ENCODE measurements at regions not wholly inside any gene's neighbourhood (a gene's known extent, or its start where the extent isn't known, plus 50 kb on each side); places are given as distances from the start of the nearest gene placed in this dataset.

DNA sequence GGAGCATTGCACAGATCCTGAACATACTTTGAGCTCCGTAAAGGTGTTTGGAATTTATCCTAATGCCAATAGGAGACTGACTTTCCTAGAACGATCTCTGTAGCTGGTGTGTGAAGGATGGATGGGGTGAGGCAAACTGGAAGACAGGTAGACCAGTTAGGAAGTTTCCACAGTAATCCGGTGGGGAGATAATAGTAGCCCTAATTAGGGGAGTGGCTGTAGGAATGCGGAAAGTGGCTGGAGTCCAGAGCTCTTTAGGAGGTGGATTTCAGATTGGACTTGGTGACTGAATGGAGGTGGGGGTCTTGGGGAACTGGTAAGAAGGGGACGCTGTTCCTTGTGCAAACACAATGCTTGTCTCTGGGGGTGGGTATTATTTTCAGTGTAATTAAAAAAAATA, 146.3 kb downstream of the SOX4 start:
- H3K4me2 ChIP-seq (ENCODE audit: low read length), result no peak overlapping the region
- H3K4me3 ChIP-seq (ENCODE audit: low read depth, low read length, poor library complexity, severe bottlenecking), result no peak overlapping the region
- no peaks in the 10 kb centered on the region for H3K9me3 ChIP-seq (ENCODE audit: low read length)
- no peaks in the 10 kb centered on the region for H3K4me1 ChIP-seq (ENCODE audit: insufficient read depth, low read length, severe bottlenecking)
- H3K27me3 ChIP-seq (ENCODE audit: insufficient read depth, low read length), result no peaks in the 10 kb centered on the region
- H3K79me2 ChIP-seq (ENCODE audit: insufficient read depth, low read length), result no peaks in the 10 kb centered on the region
- no peaks in the 10 kb centered on the region for H4K20me1 ChIP-seq (ENCODE audit: insufficient read depth, low read length)
- no peak overlapping the region for H3K27ac ChIP-seq (ENCODE audit: low read depth, low read length, poor library complexity, severe bottlenecking)
- no peak overlapping the region for H3K9ac ChIP-seq (ENCODE audit: low read length)
- H3F3A ChIP-seq (ENCODE audit: insufficient read depth, low read length), result no peaks in the 10 kb centered on the region
- H3K9me2 ChIP-seq (ENCODE audit: low read depth, low read length), result no peaks in the 10 kb centered on the region
- H3K36me3 ChIP-seq (ENCODE audit: insufficient read depth, low read length), result no peaks in the 10 kb centered on the region
- no peak overlapping the region for H2AFZ ChIP-seq (ENCODE audit: low read length)
- TF ChIP-seq EZH2 (IDR thresholded peaks at IDR 0.05; ENCODE audit: borderline replicate concordance, low read length), result no peak
- TF ChIP-seq, protein P1, sequence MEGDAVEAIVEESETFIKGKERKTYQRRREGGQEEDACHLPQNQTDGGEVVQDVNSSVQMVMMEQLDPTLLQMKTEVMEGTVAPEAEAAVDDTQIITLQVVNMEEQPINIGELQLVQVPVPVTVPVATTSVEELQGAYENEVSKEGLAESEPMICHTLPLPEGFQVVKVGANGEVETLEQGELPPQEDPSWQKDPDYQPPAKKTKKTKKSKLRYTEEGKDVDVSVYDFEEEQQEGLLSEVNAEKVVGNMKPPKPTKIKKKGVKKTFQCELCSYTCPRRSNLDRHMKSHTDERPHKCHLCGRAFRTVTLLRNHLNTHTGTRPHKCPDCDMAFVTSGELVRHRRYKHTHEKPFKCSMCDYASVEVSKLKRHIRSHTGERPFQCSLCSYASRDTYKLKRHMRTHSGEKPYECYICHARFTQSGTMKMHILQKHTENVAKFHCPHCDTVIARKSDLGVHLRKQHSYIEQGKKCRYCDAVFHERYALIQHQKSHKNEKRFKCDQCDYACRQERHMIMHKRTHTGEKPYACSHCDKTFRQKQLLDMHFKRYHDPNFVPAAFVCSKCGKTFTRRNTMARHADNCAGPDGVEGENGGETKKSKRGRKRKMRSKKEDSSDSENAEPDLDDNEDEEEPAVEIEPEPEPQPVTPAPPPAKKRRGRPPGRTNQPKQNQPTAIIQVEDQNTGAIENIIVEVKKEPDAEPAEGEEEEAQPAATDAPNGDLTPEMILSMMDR (IDR thresholded peaks at IDR 0.05; ENCODE audit: low read length), result no peak

- no peak overlapping the region for H3K27ac ChIP-seq (ENCODE audit: low read depth, low read length, poor library complexity, severe bottlenecking)
Observed at GRCh38 chr6:21740376-21741124, 147.0 kb downstream of the SOX4 start.

DNA sequence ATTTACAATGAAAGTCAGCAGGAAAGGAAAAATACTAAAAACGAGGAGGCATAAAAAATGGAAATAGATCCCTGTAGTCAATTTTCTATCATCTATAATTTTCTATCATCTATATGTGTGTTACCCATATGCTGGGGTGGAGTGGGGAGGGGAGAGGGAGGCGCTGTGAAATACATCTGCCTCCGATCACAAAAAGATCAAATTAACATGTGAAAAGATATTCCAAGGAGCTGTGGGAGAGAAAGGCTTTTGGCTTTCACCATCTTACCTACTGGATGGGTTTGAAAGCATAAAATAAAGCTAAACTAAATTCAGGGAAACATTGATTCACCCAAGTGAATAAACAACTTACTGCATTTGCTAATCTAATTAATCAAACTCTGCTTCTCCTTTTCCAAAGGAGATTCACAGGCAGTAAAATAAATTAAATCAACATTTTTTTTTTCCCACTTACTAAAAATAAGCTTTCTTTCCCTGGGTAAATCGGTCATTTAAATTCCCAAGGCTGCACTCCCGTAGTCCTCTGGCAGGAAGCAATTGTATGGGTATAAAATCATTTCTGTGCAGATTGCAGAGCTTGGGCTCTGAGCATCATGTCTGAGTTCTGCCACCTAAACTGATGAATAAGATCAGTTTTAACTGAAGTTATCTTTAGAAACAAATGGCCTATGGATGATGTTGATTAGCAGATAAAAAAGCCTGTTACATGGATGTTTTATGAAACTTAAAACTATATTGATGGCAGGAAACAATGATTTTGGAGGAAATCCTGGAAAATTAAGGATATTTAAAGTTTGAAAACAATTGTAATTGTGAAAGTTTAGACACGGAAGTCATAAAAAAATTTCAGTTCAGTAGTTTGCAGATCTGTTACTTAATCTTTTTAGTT, 147.9 kb downstream of the SOX4 start:
- Histone ChIP-seq H4K20me1 (ENCODE audit: insufficient read depth, low read length) (no peaks in the 10 kb centered on the region), H3K4me1 (ENCODE audit: insufficient read depth, low read length, severe bottlenecking) (no peaks in the 10 kb centered on the region), H3K36me3 (ENCODE audit: insufficient read depth, low read length) (no peaks in the 10 kb centered on the region), H3K4me2 (ENCODE audit: low read length) (no peak overlapping the region), H3F3A (ENCODE audit: insufficient read depth, low read length) (no peaks in the 10 kb centered on the region), H2AFZ (ENCODE audit: low read length) (no peak overlapping the region), H3K27ac (ENCODE audit: low read depth, low read length, poor library complexity, severe bottlenecking) (no peak overlapping the region), H3K79me2 (ENCODE audit: insufficient read depth, low read length) (no peaks in the 10 kb centered on the region), H3K9ac (ENCODE audit: low read length) (no peak overlapping the region), H3K9me2 (ENCODE audit: low read depth, low read length) (no peaks in the 10 kb centered on the region), H3K4me3 (ENCODE audit: low read depth, low read length, poor library complexity, severe bottlenecking) (no peak overlapping the region), H3K27me3 (ENCODE audit: insufficient read depth, low read length) (no peaks in the 10 kb centered on the region), H3K9me3 (ENCODE audit: low read length) (no peaks in the 10 kb centered on the region)
- TF ChIP-seq, protein P1 (IDR thresholded peaks at IDR 0.05; ENCODE audit: low read length), result no peak
- no peak for TF ChIP-seq EZH2 (IDR thresholded peaks at IDR 0.05; ENCODE audit: borderline replicate concordance, low read length)

More at GRCh38 chr6:21740376-21741124, 147.0 kb downstream of the SOX4 start:
- no peak overlapping the region for H3K9ac ChIP-seq (ENCODE audit: low read length)
- H3K27me3 ChIP-seq (ENCODE audit: insufficient read depth, low read length), result no peaks in the 10 kb centered on the region
- H3K79me2 ChIP-seq (ENCODE audit: insufficient read depth, low read length), result no peaks in the 10 kb centered on the region
- no peak overlapping the region for H3K4me2 ChIP-seq (ENCODE audit: low read length)
- H3K36me3 ChIP-seq (ENCODE audit: insufficient read depth, low read length), result no peaks in the 10 kb centered on the region
- H3F3A ChIP-seq (ENCODE audit: insufficient read depth, low read length), result no peaks in the 10 kb centered on the region
- no peak overlapping the region for H3K4me3 ChIP-seq (ENCODE audit: low read depth, low read length, poor library complexity, severe bottlenecking)
- H4K20me1 ChIP-seq (ENCODE audit: insufficient read depth, low read length), result no peaks in the 10 kb centered on the region
- no peaks in the 10 kb centered on the region for H3K9me2 ChIP-seq (ENCODE audit: low read depth, low read length)
- no peaks in the 10 kb centered on the region for H3K4me1 ChIP-seq (ENCODE audit: insufficient read depth, low read length, severe bottlenecking)
- TF ChIP-seq EZH2 (IDR thresholded peaks at IDR 0.05; ENCODE audit: borderline replicate concordance, low read length), result no peak
- no peak overlapping the region for H2AFZ ChIP-seq (ENCODE audit: low read length)
- H3K9me3 ChIP-seq (ENCODE audit: low read length), result no peaks in the 10 kb centered on the region

Data from OCI-LY1 (cell line).